ENCODE measurements at regions not wholly inside any gene's neighbourhood (a gene's known extent, or its start where the extent isn't known, plus 50 kb on each side); places are given as distances from the start of the nearest gene placed in this dataset.

- intact Hi-C loops (cut with micrococcal nuclease; ENCODE audit: unreplicated experiment) (no loop called here), in situ Hi-C loops (cut with MboI) (no loop called here)
- Histone ChIP-seq H4K20me1 (ENCODE audit: control insufficient read depth, insufficient read depth) (no peaks in the 10 kb centered on the region; the same call in 1 of the 2 replicates), H3K4me2 (ENCODE audit: control insufficient read depth, insufficient read depth) (no peak overlapping the region), H3K36me3 (ENCODE audit: control insufficient read depth in 2 of 2, insufficient read depth in 2 of 2, low read length in 1 of 2) (no peaks in the 10 kb centered on the region), H3K9ac (ENCODE audit: control insufficient read depth, insufficient read depth, low read length) (no peak overlapping the region), H2AFZ (ENCODE audit: control insufficient read depth, low read depth, low read length) (no peak overlapping the region), H3K4me3 (no peak overlapping the region), H3K79me2 (ENCODE audit: control insufficient read depth, insufficient read depth, low read length) (no peaks in the 10 kb centered on the region), H3K9me3 (replicated peaks; ENCODE audit: control insufficient read depth, insufficient read depth, low read length) (no peaks in the 10 kb centered on the region), H3K27me3 (replicated peaks in 1 of 2; ENCODE audit: control insufficient read depth in 2 of 2, insufficient read depth in 2 of 2, low read length in 1 of 2) (no peaks in the 10 kb centered on the region; a peak in 1 of 4 replicates), H3K4me1 (ENCODE audit: control insufficient read depth, insufficient read depth, low read length) (no peaks in the 10 kb centered on the region), H3K27ac (ENCODE audit: control insufficient read depth, insufficient read depth) (no peak overlapping the region)
- ChIA-PET POLR2A (no interaction called here), RAD21 (ENCODE audit: unreplicated experiment) (no interaction called here), CTCF (no interaction called here), SMC1A (ENCODE audit: uncharacterized antibody, unreplicated experiment) (no interaction called here)
- peak; percentile 38; the same call in 1 of the 3 replicates for ATAC-seq
- 19% methylated on average over 7 of the region's 7 CpGs for WGBS (ENCODE audit: insufficient coverage, insufficient replicate concordance, low lambda C conversion rate, missing lambda C conversion rate)
- no peak for DNase-seq (ENCODE audit: low read depth, low spot score)
- FAIRE-seq = no peak
- no TSS peak for BruUV-seq (replicated peaks)
- TF ChIP-seq SREBF2 (IDR thresholded peaks at IDR 0.05; ENCODE audit: low read length) (no peak), TCF3 (IDR thresholded peaks at IDR 0.05; ENCODE audit: borderline replicate concordance, insufficient read depth, low read depth, low read length) (no peak), CHD1 (IDR thresholded peaks at IDR 0.05; ENCODE audit: low read depth, low read length) (no peak), YY1 (IDR thresholded peaks at IDR 0.05; ENCODE audit: low read depth, low read length) (peak; percentile 89), SIN3A (IDR thresholded peaks at IDR 0.05; ENCODE audit: low read depth, low read length) (no peak), NFYA (IDR thresholded peaks at IDR 0.05; ENCODE audit: borderline replicate concordance, low read depth, low read length) (no peak), NFYB (IDR thresholded peaks at IDR 0.05; ENCODE audit: insufficient read depth, low read depth, low read length) (0 out of 2 replicates have a peak, but pooled peaks have one; percentile 18), STAT3 (IDR thresholded peaks at IDR 0.05; ENCODE audit: low read depth, low read length) (no peak), ETV6 (conservative IDR thresholded peaks at IDR 0.05 in 1 of 2, IDR thresholded peaks at IDR 0.05 in 1 of 2; ENCODE audit: borderline replicate concordance in 1 of 2, low read depth in 1 of 2) (no peak), PAX8 (IDR thresholded peaks at IDR 0.05) (no peak), MYB (IDR thresholded peaks at IDR 0.05; ENCODE audit: borderline replicate concordance, low read depth, low read length) (no peak), RBBP5 (conservative IDR thresholded peaks at IDR 0.05) (no peak), ATF2 (IDR thresholded peaks at IDR 0.05; ENCODE audit: low read length) (no peak), KAT2A (conservative IDR thresholded peaks at IDR 0.05; ENCODE audit: control insufficient read depth, low read depth, low read length) (no peak), ELK1 (IDR thresholded peaks at IDR 0.05; ENCODE audit: low read depth, low read length) (no peak), HDAC6 (IDR thresholded peaks at IDR 0.05; ENCODE audit: unreplicated experiment) (no peak), ZBTB40 (IDR thresholded peaks at IDR 0.05; ENCODE audit: borderline replicate concordance) (no peak)
- TF ChIP-seq, protein P1, sequence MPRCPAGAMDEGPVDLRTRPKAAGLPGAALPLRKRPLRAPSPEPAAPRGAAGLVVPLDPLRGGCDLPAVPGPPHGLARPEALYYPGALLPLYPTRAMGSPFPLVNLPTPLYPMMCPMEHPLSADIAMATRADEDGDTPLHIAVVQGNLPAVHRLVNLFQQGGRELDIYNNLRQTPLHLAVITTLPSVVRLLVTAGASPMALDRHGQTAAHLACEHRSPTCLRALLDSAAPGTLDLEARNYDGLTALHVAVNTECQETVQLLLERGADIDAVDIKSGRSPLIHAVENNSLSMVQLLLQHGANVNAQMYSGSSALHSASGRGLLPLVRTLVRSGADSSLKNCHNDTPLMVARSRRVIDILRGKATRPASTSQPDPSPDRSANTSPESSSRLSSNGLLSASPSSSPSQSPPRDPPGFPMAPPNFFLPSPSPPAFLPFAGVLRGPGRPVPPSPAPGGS (IDR thresholded peaks at IDR 0.05; ENCODE audit: borderline replicate concordance, insufficient read depth, low read depth, low read length, poor library complexity, severe bottlenecking) = no peak
Measured at GRCh38 chr10:121426307-121426706, 171.9 kb downstream of the FGFR2 start.

Measured in GM12878 (cell line).